Progenitor cell of endocrine pancreas (in vitro differentiated cells): ENCODE measurements at regions not wholly inside any gene's neighbourhood (a gene's known extent, or its start where the extent isn't known, plus 50 kb on each side); places are given as distances from the start of the nearest gene placed in this dataset.

Source experiments
- DNase-seq: peaks from one replicate; pipeline ENCODE4 v3.0.0; 2021; ENCODE audit warnings: low spot score; ENCODE audit not compliant: unreplicated experiment
- H3K27ac Mint-ChIP-seq: 2 replicates; pipeline ENCODE4 v1.8.0; 2021; ENCODE audit warnings: mild to moderate bottlenecking, moderate library complexity, mixed read lengths
- H3K27me3 Mint-ChIP-seq: 2 replicates; pipeline ENCODE4 v1.8.0; 2021; ENCODE audit warnings: mixed read lengths
- H3K36me3 Mint-ChIP-seq: 2 replicates; pipeline ENCODE4 v1.8.0; 2022; ENCODE audit warnings: mixed read lengths; ENCODE audit not compliant: insufficient read depth
- H3K4me1 Mint-ChIP-seq: 2 replicates; pipeline ENCODE4 v1.8.0; 2021; ENCODE audit warnings: low read depth, mixed read lengths
- H3K4me3 Mint-ChIP-seq: 2 replicates; pipeline ENCODE4 v1.8.0; 2021; ENCODE audit warnings: low read depth, mild to moderate bottlenecking, moderate library complexity, mixed read lengths
- H3K9me3 Mint-ChIP-seq: 2 replicates; pipeline ENCODE4 v1.8.0; 2021; ENCODE audit warnings: low read depth, mixed read lengths
- TF ChIP-seq, protein P1 (sequence below): fragments of 200-600 bp; sonication (generic); IDR thresholded peaks from one replicate; pipeline ENCODE4 v1.5.0; 2021; ENCODE audit warnings: antibody characterized with exemption, mild to moderate bottlenecking; ENCODE audit not compliant: unreplicated experiment

DNA sequence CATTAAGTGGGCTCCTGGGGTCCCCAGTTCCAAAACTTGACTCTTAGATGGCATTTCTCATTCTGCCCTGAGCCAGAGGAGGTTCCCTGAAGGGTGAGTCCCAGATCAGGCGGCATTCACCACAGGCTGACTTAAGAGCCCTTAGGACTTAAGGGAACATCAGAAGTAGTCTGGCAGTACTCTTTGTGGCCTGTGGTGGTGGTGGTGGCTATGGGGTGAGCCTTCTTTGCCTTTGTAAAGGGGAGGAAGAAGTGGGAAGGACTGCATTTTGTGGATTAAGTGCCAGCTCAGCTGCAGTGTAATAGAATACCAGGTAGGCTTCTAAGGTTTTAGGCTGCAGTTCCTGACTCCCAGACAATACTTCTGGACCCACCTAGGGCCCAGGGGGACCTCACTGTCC lies 186.5 kb upstream of the KCTD3 start:
- no peak for DNase-seq
- Mint-ChIP-seq H3K9me3 (peaks cover 2% of the 10 kb centered on the region), H3K4me3 (no peak overlapping the region), H3K27me3 (no peaks in the 10 kb centered on the region), H3K27ac (no peak overlapping the region), H3K36me3 (no peaks in the 10 kb centered on the region), H3K4me1 (no peaks in the 10 kb centered on the region)
- TF ChIP-seq, protein P1, sequence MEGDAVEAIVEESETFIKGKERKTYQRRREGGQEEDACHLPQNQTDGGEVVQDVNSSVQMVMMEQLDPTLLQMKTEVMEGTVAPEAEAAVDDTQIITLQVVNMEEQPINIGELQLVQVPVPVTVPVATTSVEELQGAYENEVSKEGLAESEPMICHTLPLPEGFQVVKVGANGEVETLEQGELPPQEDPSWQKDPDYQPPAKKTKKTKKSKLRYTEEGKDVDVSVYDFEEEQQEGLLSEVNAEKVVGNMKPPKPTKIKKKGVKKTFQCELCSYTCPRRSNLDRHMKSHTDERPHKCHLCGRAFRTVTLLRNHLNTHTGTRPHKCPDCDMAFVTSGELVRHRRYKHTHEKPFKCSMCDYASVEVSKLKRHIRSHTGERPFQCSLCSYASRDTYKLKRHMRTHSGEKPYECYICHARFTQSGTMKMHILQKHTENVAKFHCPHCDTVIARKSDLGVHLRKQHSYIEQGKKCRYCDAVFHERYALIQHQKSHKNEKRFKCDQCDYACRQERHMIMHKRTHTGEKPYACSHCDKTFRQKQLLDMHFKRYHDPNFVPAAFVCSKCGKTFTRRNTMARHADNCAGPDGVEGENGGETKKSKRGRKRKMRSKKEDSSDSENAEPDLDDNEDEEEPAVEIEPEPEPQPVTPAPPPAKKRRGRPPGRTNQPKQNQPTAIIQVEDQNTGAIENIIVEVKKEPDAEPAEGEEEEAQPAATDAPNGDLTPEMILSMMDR: no peak

DNA sequence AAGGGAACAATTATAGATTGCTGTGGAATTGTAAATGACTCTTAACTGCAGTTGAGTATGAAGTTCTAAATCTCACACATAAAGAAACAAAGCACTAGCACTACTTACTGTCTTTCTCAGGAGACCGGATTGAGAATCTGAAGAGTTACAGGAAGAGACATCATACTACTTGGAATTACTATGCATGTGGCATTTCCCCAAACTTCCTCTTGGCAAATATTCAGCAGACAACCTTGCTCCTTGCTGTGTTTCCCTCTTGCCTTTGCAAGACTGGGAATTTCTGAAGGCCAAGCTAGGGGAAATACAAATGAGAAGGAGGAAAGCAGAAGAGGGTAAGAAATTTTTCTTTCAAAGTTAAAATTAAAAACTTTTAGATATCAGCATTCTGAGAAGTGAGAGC lies 173.6 kb upstream of the KCTD3 start:
- Mint-ChIP-seq H3K27me3 (no peaks in the 10 kb centered on the region), H3K9me3 (peaks cover 14% of the 10 kb centered on the region), H3K27ac (no peak overlapping the region), H3K4me3 (no peak overlapping the region), H3K36me3 (no peaks in the 10 kb centered on the region), H3K4me1 (peaks cover under 1% of the 10 kb centered on the region)
- DNase-seq: no peak
- TF ChIP-seq, protein P1: no peak

DNA sequence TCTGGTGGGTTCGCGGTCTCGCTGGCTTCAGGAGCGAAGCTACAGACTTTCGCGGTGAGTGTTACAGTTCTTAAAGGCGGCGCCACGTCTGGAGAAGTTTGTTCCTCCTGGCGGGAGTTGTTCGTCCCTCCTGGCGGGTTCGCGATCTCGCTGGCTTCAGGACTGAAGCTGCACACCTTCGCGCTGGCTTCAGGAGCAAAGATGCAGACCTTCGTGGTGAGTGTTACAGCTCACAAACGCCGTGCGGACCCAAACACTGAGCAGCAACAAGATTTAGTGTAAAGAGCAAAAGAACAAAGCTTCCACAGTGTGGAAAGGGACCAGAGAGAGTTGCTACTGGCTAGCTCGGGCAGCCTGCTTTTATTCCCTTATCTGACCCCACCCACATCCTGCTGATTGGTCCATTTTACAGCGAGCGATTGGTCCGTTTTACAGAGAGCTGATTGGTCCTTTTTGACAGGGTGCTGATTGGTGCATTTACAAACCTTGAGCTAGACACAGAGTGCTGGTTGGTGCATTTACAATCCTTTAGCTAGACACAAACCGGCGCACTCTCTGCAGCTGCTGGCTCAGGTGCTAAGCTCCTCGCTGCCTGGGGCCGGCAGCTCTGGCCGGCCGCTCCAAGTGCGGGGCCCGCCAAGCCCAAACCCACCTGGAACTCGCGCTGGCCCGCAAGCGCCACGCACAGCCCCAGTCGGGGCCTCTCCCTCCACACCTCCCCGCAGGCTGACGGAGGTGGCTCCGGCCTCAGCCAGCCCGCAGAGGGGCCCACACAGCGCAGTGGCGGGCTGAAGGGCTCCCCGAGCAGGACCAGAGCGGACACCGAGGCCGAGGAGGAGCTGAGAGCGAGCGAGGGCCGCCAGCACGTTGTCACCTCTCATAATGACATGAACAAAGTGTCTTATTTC lies 172.8 kb upstream of the KCTD3 start:
- Mint-ChIP-seq H3K36me3 (no peaks in the 10 kb centered on the region), H3K4me3 (no peak overlapping the region), H3K9me3 (peaks cover 14% of the 10 kb centered on the region), H3K27me3 (no peaks in the 10 kb centered on the region), H3K27ac (no peak overlapping the region), H3K4me1 (peaks cover 5% of the 10 kb centered on the region)
- TF ChIP-seq, protein P1: no peak
- no peak for DNase-seq

DNA sequence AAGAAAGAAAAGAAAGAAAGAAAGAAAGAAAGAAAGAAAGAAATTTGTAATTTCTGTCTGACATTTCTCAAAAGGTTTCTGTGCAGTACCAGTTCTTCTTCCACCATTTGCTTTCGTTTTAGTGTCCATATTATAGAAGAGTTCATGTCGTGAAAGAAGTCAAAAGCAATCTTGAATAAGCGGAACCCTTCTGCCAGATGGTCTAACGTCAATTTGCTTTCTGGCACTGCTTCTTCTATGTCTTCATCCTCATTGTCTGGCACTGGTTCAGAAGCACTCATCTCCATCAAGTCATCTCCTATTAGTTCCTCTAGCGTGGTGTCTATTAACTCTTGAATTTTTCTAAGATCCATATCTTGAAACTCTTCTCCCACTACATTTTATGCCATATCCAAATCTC lies 170.0 kb upstream of the KCTD3 start:
- Mint-ChIP-seq H3K36me3 (no peaks in the 10 kb centered on the region), H3K4me3 (no peak overlapping the region), H3K27me3 (no peaks in the 10 kb centered on the region), H3K27ac (no peak overlapping the region), H3K9me3 (peaks cover 14% of the 10 kb centered on the region), H3K4me1 (peaks cover 5% of the 10 kb centered on the region)
- DNase-seq: no peak
- TF ChIP-seq, protein P1: no peak

DNA sequence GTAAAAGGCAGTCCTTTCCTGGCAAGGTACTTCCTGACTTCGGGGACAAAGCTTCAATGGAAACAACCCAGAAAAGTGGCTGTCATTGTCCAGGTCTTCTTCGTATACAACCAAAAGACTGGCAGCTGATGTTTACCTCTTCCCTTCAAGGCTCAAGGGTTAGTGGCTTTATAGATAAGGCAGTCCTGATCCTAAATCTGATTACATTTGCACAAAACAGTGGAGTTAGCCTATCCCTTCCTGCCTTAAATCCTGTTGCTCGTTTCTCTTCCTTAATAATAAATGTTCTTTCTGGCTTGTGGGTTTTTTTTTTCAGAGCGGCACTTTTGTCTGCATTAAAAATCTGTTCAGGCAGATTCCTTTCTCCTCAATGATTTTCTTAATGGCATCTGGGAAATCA lies 169.3 kb upstream of the KCTD3 start:
- Mint-ChIP-seq H3K27me3 (no peaks in the 10 kb centered on the region), H3K36me3 (no peaks in the 10 kb centered on the region), H3K4me3 (no peak overlapping the region), H3K4me1 (peaks cover 5% of the 10 kb centered on the region), H3K27ac (no peak overlapping the region), H3K9me3 (peaks cover 14% of the 10 kb centered on the region)
- DNase-seq: no peak
- TF ChIP-seq, protein P1: no peak
